GM12878 (cell line): ENCODE measurements at regions not wholly inside any gene's neighbourhood (a gene's known extent, or its start where the extent isn't known, plus 50 kb on each side); places are given as distances from the start of the nearest gene placed in this dataset.

Source experiments
- ATAC-seq: fragments of 200-7000 bp; cut with Tn5 transposase; 3 replicates; pipeline ENCODE4 v1.9.1; 2020; ENCODE audit warnings: mild to moderate bottlenecking, moderate library complexity
- BruUV-seq: library from RNA; stranded (reverse); fragments of 400-500 nt; replicated peaks from 2 replicates; lab custom pipeline; 2021; lab: Mats Ljungman, UMichigan
- CTCF ChIA-PET: fragments of 300-600 bp; sonication (Branson Sonifier 250); formaldehyde crosslinking; extraction: SDS; loops from one replicate; lab custom pipeline; 2021; ENCODE audit warnings: inconsistent platforms; lab: Yijun Ruan, JAX
- POLR2A ChIA-PET: fragments of 350-600 bp; formaldehyde crosslinking; extraction: SDS; loops from one replicate; lab custom pipeline; 2021; ENCODE audit warnings: inconsistent platforms; lab: Charles Lee
- RAD21 ChIA-PET: fragments of 300-600 bp; sonication (Branson Sonifier 250); formaldehyde crosslinking; loops from one replicate; lab custom pipeline; 2023; ENCODE audit warnings: antibody characterized with exemption; ENCODE audit not compliant: unreplicated experiment; lab: Charles Lee
- SMC1A ChIA-PET: fragments of 300-600 bp; sonication (Branson Sonifier 250); formaldehyde crosslinking; loops from one replicate; lab custom pipeline; 2023; ENCODE audit not compliant: unreplicated experiment, uncharacterized antibody; lab: Charles Lee
- DNase-seq: peaks from one replicate; pipeline ENCODE4 v3.0.0-alpha.2; 2011; ENCODE audit warnings: low read depth, low spot score
- FAIRE-seq: peaks from 3 replicates; lab custom pipeline; 2011; peaks lifted over from hg19 to GRCh38; lab: Jason Lieb, UNC
- H2AFZ ChIP-seq: 2 replicates; pipeline ENCODE4 v1.6.0; 2011; ENCODE audit warnings: low read depth, low read length, control low read depth; ENCODE audit not compliant: control insufficient read depth
- H3K27ac ChIP-seq: 2 replicates; pipeline ENCODE4 v1.5.1; 2011; ENCODE audit warnings: control low read depth; ENCODE audit not compliant: control insufficient read depth, insufficient read depth
- H3K27me3 ChIP-seq, 2 experiments: replicated peaks in 1 of 2; 2 replicates each; pipeline versions ENCODE4 v1.6.0 to v1.6.1; 2011; ENCODE audit warnings: low read length in 1 of 2; ENCODE audit not compliant: control insufficient read depth in 2 of 2, insufficient read depth in 2 of 2
- H3K36me3 ChIP-seq, 2 experiments: 2 replicates each; pipeline ENCODE4 v1.5.1; 2011; ENCODE audit warnings: low read length in 1 of 2; ENCODE audit not compliant: control insufficient read depth in 2 of 2, insufficient read depth in 2 of 2
- H3K4me1 ChIP-seq: 2 replicates; pipeline ENCODE4 v1.6.1; 2011; ENCODE audit warnings: mild to moderate bottlenecking, low read length, moderate library complexity, mixed read lengths; ENCODE audit not compliant: control insufficient read depth, insufficient read depth
- H3K4me2 ChIP-seq: 2 replicates; pipeline ENCODE4 v1.6.0; 2011; ENCODE audit warnings: control low read depth; ENCODE audit not compliant: control insufficient read depth, insufficient read depth
- H3K4me3 ChIP-seq: fragments of 200-600 bp; sonication (generic); 2 replicates; pipeline ENCODE4 v1.5.1; 2016
- H3K79me2 ChIP-seq: 2 replicates; pipeline ENCODE4 v1.6.0; 2011; ENCODE audit warnings: low read length; ENCODE audit not compliant: control insufficient read depth, insufficient read depth
- H3K9ac ChIP-seq: 2 replicates; pipeline ENCODE4 v1.8.0; 2011; ENCODE audit warnings: low read length, control low read depth, mixed read lengths; ENCODE audit not compliant: control insufficient read depth, insufficient read depth
- H3K9me3 ChIP-seq: replicated peaks from 3 replicates; pipeline ENCODE4 v1.5.1; 2011; ENCODE audit warnings: mild to moderate bottlenecking, low read length; ENCODE audit not compliant: control insufficient read depth, insufficient read depth
- H4K20me1 ChIP-seq: 2 replicates; pipeline ENCODE4 v1.6.0; 2011; ENCODE audit not compliant: control insufficient read depth, insufficient read depth
- BCL3 ChIP-seq: IDR thresholded peaks from 2 replicates; pipeline ENCODE4 v1.6.1; 2011; ENCODE audit warnings: borderline replicate concordance, low read depth, mild to moderate bottlenecking, moderate library complexity, low read length; ENCODE audit not compliant: insufficient read depth, poor library complexity, severe bottlenecking
- CBX3 ChIP-seq: fragments of 200-600 bp; sonication (generic); IDR thresholded peaks from 2 replicates; pipeline ENCODE4 v1.6.1; 2016; ENCODE audit warnings: low read depth, borderline replicate concordance
- E2F8 ChIP-seq: fragments of 450-650 bp; IDR thresholded peaks from 2 replicates; pipeline ENCODE4 v1.6.1; 2018; ENCODE audit warnings: mild to moderate bottlenecking, low read depth, moderate library complexity; ENCODE audit not compliant: partially characterized antibody
- IKZF1 ChIP-seq: fragments of 450-650 bp; conservative IDR thresholded peaks from 2 replicates; pipeline ENCODE4 v1.6.1; 2017; ENCODE audit warnings: antibody characterized with exemption, mild to moderate bottlenecking
- MAX ChIP-seq: IDR thresholded peaks from 2 replicates; pipeline ENCODE4 v1.6.1; 2012; ENCODE audit warnings: low read depth, low read length, improper control_type of control experiment
- NKRF ChIP-seq: fragments of 450-650 bp; conservative IDR thresholded peaks from 2 replicates; pipeline ENCODE4 v1.6.1; 2017; ENCODE audit warnings: mild to moderate bottlenecking, moderate library complexity
- NR2C2 ChIP-seq: IDR thresholded peaks from 2 replicates; pipeline ENCODE4 v1.6.1; 2011; ENCODE audit warnings: borderline replicate concordance, low read depth; ENCODE audit not compliant: control insufficient read depth, insufficient read length
- RCOR1 ChIP-seq: conservative IDR thresholded peaks from 2 replicates; pipeline ENCODE4 v1.6.1; 2012; ENCODE audit warnings: low read depth, low read length, improper control_type of control experiment
- RUNX3 ChIP-seq: IDR thresholded peaks from 2 replicates; pipeline ENCODE4 v1.6.1; 2012; ENCODE audit warnings: low read length, inconsistent platforms
- SIX5 ChIP-seq: IDR thresholded peaks from 2 replicates; pipeline ENCODE4 v1.6.1; 2011; ENCODE audit warnings: mild to moderate bottlenecking, low read depth, low read length, moderate library complexity; ENCODE audit not compliant: severe bottlenecking
- USF1 ChIP-seq: IDR thresholded peaks from 2 replicates; pipeline ENCODE4 v1.6.1; 2011; ENCODE audit warnings: borderline replicate concordance, low read depth, mild to moderate bottlenecking, moderate library complexity, mixed read lengths, low read length; ENCODE audit not compliant: insufficient read depth; ENCODE audit errors: extremely low read length
- WGBS: methylation state at CpG from one replicate; pipeline ENCODE4 v1.1.6; 2016; ENCODE audit warnings: low lambda C conversion rate; ENCODE audit not compliant: insufficient replicate concordance, insufficient coverage; ENCODE audit errors: missing lambda C conversion rate; 5-methylcytosine and 5-hydroxymethylcytosine counted together
- in situ Hi-C: fragments of 300-500 bp; cut with MboI; formaldehyde crosslinking; loops from 9 replicates; pipeline ENCODE4 v1.14.3; 2018; ENCODE audit warnings: mixed read lengths
- intact Hi-C: fragments of 100-400 bp; cut with micrococcal nuclease; formaldehyde crosslinking; loops from one replicate; pipeline ENCODE4 v1.14.2; 2022; ENCODE audit not compliant: unreplicated experiment

GRCh38 chr13:103394618-103395017, 328.4 kb upstream of the SLC10A2 start:
- 7% methylated on average over 2 of the region's 2 CpGs for WGBS
- no peaks in the 10 kb centered on the region for H3K36me3 ChIP-seq
- in situ Hi-C loops = no loop called here

More at GRCh38 chr13:103394618-103395017, 328.4 kb upstream of the SLC10A2 start:
- no peak overlapping the region for H2AFZ ChIP-seq
- FAIRE-seq (no peak), ATAC-seq (no peak), DNase-seq (no peak)
- RAD21 ChIA-PET = no interaction called here
- SMC1A ChIA-PET = no interaction called here
- BruUV-seq = no TSS peak
- H3K79me2 ChIP-seq = no peaks in the 10 kb centered on the region
- no peak overlapping the region for H3K4me2 ChIP-seq
- no peak overlapping the region for H3K9ac ChIP-seq
- TF ChIP-seq RUNX3 (no peak), SIX5 (no peak), RCOR1 (no peak), BCL3 (no peak), NR2C2 (no peak), IKZF1 (no peak), USF1 (no peak), E2F8 (no peak), MAX (no peak), CBX3 (no peak), NKRF (no peak)
- CTCF ChIA-PET = no interaction called here
- H3K9me3 ChIP-seq = no peaks in the 10 kb centered on the region; the same call in 2 of the 3 replicates
- intact Hi-C loops = no loop called here
- H3K27me3 ChIP-seq = no peaks in the 10 kb centered on the region
- H3K4me1 ChIP-seq = no peaks in the 10 kb centered on the region
- no peak overlapping the region for H3K27ac ChIP-seq
- H3K4me3 ChIP-seq = no peak overlapping the region
- H4K20me1 ChIP-seq = no peaks in the 10 kb centered on the region
- POLR2A ChIA-PET = no interaction called here
